ENCODE measurements at regions not wholly inside any gene's neighbourhood (a gene's known extent, or its start where the extent isn't known, plus 50 kb on each side); places are given as distances from the start of the nearest gene placed in this dataset.

DNA sequence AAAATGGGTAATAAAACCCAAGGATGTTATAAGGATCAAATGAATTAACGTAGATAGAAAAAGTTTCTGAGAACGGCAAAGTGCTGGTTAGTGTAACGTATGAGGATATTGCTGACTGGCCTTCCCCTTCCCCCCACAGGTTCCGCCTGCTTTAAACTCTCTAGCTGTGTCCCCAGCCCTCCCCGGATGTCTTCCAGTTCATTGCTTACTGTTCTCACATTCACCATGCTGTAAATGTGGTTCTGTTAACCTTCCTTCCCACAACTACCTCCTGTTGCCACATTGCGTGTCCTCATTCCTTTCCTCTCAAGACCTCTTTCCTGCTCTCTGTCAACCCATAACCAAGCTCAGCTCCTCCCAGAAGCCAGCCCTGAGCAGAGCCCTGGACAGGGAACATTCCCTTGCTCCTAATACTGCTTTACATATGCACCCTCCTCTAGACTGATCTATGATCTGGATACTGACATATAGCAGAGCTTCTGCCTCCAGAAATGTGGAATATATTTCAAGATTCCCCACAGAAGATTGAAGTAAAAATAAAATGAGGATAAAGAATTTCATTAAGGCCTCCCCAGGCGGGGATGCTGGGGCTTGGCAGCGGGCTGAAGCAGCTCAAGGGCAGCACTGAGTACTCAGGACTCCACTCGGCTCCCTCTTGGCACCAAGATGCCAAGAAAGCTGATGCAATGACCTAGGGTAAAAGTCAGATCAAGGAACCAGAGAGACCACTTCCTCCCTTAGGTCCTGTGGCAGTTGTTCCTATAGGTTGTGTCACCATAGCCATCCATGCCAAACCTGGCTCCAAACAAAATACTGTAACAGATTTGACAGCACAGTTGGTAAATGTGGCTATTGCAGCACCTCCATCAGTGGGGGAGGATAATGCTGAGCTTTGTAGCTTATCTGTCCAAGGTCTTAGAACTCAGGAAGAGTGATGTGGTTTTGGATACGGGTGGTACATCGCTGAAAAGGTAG is 136.4 kb upstream of the PIK3C3 start:
- Histone ChIP-seq H3K36me3 (no peaks in the 10 kb centered on the region), H3K9me3 (no peaks in the 10 kb centered on the region), H3K4me3 (no peak overlapping the region), H3K4me1 (no peaks in the 10 kb centered on the region), H3K27me3 (no peaks in the 10 kb centered on the region), H3K27ac (no peak overlapping the region)
- no peak for TF ChIP-seq POLR2A (IDR thresholded peaks at IDR 0.05)
- TF ChIP-seq, protein P1, sequence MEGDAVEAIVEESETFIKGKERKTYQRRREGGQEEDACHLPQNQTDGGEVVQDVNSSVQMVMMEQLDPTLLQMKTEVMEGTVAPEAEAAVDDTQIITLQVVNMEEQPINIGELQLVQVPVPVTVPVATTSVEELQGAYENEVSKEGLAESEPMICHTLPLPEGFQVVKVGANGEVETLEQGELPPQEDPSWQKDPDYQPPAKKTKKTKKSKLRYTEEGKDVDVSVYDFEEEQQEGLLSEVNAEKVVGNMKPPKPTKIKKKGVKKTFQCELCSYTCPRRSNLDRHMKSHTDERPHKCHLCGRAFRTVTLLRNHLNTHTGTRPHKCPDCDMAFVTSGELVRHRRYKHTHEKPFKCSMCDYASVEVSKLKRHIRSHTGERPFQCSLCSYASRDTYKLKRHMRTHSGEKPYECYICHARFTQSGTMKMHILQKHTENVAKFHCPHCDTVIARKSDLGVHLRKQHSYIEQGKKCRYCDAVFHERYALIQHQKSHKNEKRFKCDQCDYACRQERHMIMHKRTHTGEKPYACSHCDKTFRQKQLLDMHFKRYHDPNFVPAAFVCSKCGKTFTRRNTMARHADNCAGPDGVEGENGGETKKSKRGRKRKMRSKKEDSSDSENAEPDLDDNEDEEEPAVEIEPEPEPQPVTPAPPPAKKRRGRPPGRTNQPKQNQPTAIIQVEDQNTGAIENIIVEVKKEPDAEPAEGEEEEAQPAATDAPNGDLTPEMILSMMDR (IDR thresholded peaks at IDR 0.05), result no peak
- TF ChIP-seq EP300 (IDR thresholded peaks at IDR 0.05), result no peak
- DNase-seq (ENCODE audit: low spot score in 2 of 2), result no peak
- WGBS, 2 donors, result 79 to 81% methylated on average over 11 of the region's 11 CpGs

DNA sequence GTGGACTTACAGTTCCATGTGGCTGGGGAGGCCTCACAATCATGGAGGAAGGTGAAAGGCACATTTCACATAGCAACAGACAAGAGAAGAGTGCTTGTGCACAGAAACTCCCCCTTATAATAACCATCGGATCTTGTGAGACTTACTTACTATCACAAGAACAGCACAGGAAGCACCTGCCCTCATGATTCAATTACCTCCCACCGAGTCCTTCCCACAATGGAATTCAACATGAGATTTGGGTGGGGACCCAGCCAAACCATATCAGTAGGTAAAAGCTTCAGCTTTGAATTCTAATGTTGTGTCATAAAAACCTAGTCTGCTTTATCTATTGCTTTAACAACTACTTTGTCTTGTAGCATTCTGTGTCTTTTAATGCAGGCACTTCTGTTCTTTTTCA is 140.4 kb upstream of the PIK3C3 start:
- no peak for DNase-seq (ENCODE audit: low spot score in 2 of 2)

DNA sequence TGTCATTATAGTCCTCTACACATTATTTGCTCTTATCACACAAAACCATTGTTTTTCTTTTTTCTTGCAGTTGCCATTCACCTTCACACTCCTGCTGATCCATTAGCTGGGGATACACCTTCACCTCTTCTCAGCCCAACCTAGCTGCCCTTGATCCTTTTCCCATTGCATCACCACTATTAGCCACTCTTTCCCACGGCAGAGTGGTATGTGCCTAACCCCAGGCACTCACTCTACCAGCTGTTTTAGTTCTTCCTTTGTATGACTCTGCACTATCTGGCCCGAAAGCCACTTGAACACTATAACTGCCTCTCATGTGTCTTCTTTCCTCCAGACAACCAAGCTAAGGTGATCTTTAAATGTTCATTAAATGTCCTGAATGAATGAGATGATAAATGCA is 145.4 kb upstream of the PIK3C3 start:
- no peaks in the 10 kb centered on the region for H3K4me1 ChIP-seq
- WGBS, 2 donors, result 31 to 68% methylated on average over 2 of the region's 2 CpGs
- DNase-seq (ENCODE audit: low spot score in 2 of 2), result no peak
- no peaks in the 10 kb centered on the region for H3K36me3 ChIP-seq
- H3K9me3 ChIP-seq, result no peaks in the 10 kb centered on the region
- H3K4me3 ChIP-seq, result no peak overlapping the region
- H3K27me3 ChIP-seq, result no peaks in the 10 kb centered on the region
- TF ChIP-seq EP300 (IDR thresholded peaks at IDR 0.05) (no peak), POLR2A (IDR thresholded peaks at IDR 0.05) (no peak)
- TF ChIP-seq, protein P1 (IDR thresholded peaks at IDR 0.05), result no peak
- H3K27ac ChIP-seq, result no peak overlapping the region

More for the DNA sequence above, 140.4 kb upstream of the PIK3C3 start:
- H3K27me3 ChIP-seq, result no peaks in the 10 kb centered on the region
- H3K4me3 ChIP-seq, result no peak overlapping the region
- no peaks in the 10 kb centered on the region for H3K4me1 ChIP-seq
- no peak for TF ChIP-seq POLR2A (IDR thresholded peaks at IDR 0.05)
- TF ChIP-seq, protein P1 (IDR thresholded peaks at IDR 0.05), result no peak
- TF ChIP-seq EP300 (IDR thresholded peaks at IDR 0.05), result no peak
- 55 to 71% methylated on average over 2 of the region's 2 CpGs for WGBS, 2 donors
- no peaks in the 10 kb centered on the region for H3K36me3 ChIP-seq
- H3K27ac ChIP-seq, result no peak overlapping the region
- no peaks in the 10 kb centered on the region for H3K9me3 ChIP-seq

DNA sequence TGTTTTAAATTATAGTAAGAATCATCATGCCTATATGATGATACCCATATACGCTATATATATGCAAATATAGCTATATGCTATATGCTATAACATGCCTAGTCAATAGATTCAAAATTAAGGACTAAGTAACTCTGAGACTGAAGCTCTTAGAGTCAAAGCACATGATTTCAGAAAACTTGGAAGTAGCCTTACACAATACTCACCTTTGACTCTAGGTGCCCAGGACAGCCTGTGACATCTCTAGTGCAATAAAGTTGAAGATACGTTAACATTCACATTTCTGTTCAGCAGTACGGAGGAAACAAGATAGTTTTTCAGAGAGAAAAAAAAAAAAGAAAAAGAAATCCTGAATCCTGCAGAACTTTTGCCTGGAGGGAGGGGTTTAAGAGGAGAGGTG is 149.7 kb upstream of the PIK3C3 start:
- no peak overlapping the region for H3K4me3 ChIP-seq
- H3K4me1 ChIP-seq, result no peaks in the 10 kb centered on the region
- TF ChIP-seq, protein P1 (IDR thresholded peaks at IDR 0.05), result no peak
- no peak for TF ChIP-seq EP300 (IDR thresholded peaks at IDR 0.05)
- no peaks in the 10 kb centered on the region for H3K36me3 ChIP-seq
- H3K27ac ChIP-seq, result no peak overlapping the region
- no peaks in the 10 kb centered on the region for H3K27me3 ChIP-seq
- 58 to 76% methylated on average over 3 of the region's 3 CpGs for WGBS, 2 donors
- H3K9me3 ChIP-seq, result no peaks in the 10 kb centered on the region
- DNase-seq (ENCODE audit: low spot score in 2 of 2), result no peak

DNA sequence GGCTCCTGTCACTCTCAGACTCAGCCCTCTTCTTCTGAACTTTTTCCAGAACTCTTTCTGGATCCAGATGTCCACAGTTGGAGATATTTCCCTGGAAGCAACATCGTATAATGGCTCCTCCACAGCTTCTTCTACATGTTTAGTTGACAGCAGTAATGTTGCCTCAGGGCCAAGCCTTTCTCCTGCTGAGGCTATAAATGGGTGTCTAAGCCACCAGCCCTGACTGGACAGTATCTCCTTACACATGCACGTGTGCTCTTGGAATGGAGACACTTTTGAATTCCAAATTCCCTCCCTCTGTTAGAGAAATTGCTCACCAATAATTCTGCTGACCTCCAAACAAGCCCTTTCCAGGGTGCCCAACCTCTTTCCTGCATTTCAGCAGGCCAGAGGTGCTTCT is 156.2 kb upstream of the PIK3C3 start:
- no peak for DNase-seq (ENCODE audit: low spot score in 2 of 2)
- Histone ChIP-seq H3K27me3 (no peaks in the 10 kb centered on the region), H3K4me3 (no peak overlapping the region), H3K4me1 (no peaks in the 10 kb centered on the region), H3K36me3 (no peaks in the 10 kb centered on the region), H3K27ac (no peak overlapping the region), H3K9me3 (no peaks in the 10 kb centered on the region)
- 47 to 61% methylated on average over 2 of the region's 2 CpGs for WGBS, 2 donors
- TF ChIP-seq EP300 (IDR thresholded peaks at IDR 0.05) (no peak), POLR2A (IDR thresholded peaks at IDR 0.05) (no peak)
- TF ChIP-seq, protein P1 (IDR thresholded peaks at IDR 0.05), result no peak
